Vagina (tissue), 2 donors: ENCODE measurements at regions not wholly inside any gene's neighbourhood (a gene's known extent, or its start where the extent isn't known, plus 50 kb on each side); places are given as distances from the start of the nearest gene placed in this dataset.

Source experiments
- POLR2A ChIP-seq, 2 donors: fragments of 450-650 bp; IDR thresholded peaks; one replicate each; pipeline ENCODE4 v1.6.1; 2017; ENCODE audit warnings: antibody characterized with exemption in 2 of 2, mild to moderate bottlenecking in 2 of 2, moderate library complexity in 2 of 2
- TF ChIP-seq, protein P1 (sequence below), 3 experiments: fragments of 450-650 bp in 2 of 3; fragments of 200-600 bp in 1 of 3; sonication (generic) in 1 of 3; IDR thresholded peaks; one replicate each; pipeline ENCODE4 v1.5.1; 2017 to 2019; ENCODE audit warnings: antibody characterized with exemption in 3 of 3, mild to moderate bottlenecking in 2 of 3, moderate library complexity in 2 of 3

DNA sequence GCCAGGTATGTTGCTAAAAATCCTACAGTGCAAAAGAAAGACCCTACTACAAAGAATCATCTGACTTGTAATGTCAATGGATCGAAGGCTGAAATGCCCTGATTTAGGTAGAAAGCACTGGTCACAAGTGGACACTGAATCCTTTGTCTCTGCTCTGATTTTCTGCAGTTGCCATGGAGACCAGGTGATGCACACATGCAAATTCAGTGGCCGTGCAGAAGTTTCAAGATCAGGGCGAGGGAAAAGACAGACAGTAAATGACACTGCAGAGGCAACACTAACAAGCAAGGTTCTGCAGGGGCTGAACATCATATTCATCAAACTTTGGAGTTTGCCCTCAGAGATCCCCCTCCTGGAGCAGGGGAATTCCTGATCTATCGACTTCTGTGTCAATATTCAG lies 370.3 kb upstream of the TMEM132C start:
- TF ChIP-seq, protein P1, sequence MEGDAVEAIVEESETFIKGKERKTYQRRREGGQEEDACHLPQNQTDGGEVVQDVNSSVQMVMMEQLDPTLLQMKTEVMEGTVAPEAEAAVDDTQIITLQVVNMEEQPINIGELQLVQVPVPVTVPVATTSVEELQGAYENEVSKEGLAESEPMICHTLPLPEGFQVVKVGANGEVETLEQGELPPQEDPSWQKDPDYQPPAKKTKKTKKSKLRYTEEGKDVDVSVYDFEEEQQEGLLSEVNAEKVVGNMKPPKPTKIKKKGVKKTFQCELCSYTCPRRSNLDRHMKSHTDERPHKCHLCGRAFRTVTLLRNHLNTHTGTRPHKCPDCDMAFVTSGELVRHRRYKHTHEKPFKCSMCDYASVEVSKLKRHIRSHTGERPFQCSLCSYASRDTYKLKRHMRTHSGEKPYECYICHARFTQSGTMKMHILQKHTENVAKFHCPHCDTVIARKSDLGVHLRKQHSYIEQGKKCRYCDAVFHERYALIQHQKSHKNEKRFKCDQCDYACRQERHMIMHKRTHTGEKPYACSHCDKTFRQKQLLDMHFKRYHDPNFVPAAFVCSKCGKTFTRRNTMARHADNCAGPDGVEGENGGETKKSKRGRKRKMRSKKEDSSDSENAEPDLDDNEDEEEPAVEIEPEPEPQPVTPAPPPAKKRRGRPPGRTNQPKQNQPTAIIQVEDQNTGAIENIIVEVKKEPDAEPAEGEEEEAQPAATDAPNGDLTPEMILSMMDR (IDR thresholded peaks at IDR 0.05) = no peak
- no peak for TF ChIP-seq POLR2A (IDR thresholded peaks at IDR 0.05)
